Stimulated activated CD4-positive, alpha-beta T cell treated with anti-CD3 and anti-CD28 coated beads, Interleukin-12 subunit alpha, Interleukin-12 subunit beta, amount 100 ng/mL, for 24 hours (primary cell): ENCODE measurements at regions not wholly inside any gene's neighbourhood (a gene's known extent, or its start where the extent isn't known, plus 50 kb on each side); places are given as distances from the start of the nearest gene placed in this dataset.

Experiments used
- DNase-seq, 2 experiments: peaks; one replicate each; pipeline ENCODE4 v3.0.0-alpha.2; 2020; ENCODE audit warnings: low read depth in 2 of 2

GRCh38 chr15:62771234-62771633 lies 271.3 kb upstream of the TPM1 start:
- no peak for DNase-seq

GRCh38 chr15:62773369-62774165 lies 269.0 kb upstream of the TPM1 start:
- no peak for DNase-seq

- DNase-seq, result no peak
Observed at GRCh38 chr15:62775932-62776331, 266.6 kb upstream of the TPM1 start.

GRCh38 chr15:62777671-62778070 lies 264.9 kb upstream of the TPM1 start:
- no peak for DNase-seq

- DNase-seq, result no peak
Observed at GRCh38 chr15:62779036-62779770, 263.3 kb upstream of the TPM1 start.

- no peak for DNase-seq
Observed at GRCh38 chr15:62779899-62780298, 262.6 kb upstream of the TPM1 start.

DNA sequence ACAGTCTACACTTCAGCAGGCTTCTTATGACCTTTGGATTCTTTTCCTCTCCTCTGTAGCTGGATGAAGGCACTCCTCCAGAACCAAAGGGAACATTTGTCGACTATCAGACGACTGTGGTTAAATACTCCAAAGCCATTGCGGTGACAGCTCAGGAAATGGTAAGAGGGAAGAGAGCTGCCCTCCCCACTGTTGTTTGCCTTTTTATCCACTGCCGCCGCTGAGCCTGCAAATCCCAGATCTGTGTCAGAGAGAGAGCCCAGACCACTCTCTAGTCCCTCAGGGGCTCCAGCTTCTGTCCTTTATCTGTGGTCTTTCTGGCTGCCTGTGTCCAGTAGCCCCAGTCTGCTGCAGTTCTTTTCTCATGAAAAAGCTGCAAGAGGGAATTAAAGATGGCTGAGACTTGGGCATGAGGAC lies 261.5 kb upstream of the TPM1 start:
- DNase-seq, result no peak

DNA sequence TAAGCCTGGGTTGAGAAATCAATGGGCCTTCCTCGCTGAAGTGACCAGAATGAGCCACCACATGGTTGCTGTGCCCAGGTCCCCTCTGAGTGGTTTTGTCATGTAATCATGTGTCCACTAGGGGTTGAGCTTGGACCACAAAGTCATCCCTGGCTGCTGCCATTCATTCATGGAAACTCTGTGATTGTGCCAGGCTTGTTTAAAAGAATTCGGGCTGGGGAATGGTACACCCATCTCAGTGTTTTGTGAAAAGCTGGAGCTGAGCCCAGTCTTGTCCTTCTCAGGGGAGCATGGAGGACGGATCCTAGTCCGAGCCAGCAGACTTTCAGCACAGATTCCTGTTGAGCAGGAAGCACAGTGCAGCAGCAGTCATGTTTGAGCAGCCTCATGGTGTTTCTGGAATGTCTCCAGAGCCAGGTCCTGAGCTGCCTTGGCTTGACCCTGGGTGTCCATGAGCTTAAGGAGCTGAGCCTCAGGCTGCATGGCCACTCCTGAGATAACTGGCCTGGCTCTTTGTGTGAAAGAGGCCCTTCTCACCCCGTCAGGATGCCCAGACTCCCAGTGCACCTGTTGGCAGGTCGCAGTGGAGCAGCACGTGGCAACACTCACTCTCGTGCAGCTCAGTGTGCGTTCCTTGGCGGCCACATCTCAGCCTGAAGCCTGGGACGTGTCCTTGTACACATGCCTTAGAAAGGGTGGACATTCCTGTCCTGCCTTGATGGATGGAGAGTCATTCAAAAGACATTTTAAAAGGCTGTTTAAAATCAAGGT lies 260.3 kb upstream of the TPM1 start:
- no peak for DNase-seq

GRCh38 chr15:62782896-62783295 lies 259.7 kb upstream of the TPM1 start:
- no peak for DNase-seq

DNA sequence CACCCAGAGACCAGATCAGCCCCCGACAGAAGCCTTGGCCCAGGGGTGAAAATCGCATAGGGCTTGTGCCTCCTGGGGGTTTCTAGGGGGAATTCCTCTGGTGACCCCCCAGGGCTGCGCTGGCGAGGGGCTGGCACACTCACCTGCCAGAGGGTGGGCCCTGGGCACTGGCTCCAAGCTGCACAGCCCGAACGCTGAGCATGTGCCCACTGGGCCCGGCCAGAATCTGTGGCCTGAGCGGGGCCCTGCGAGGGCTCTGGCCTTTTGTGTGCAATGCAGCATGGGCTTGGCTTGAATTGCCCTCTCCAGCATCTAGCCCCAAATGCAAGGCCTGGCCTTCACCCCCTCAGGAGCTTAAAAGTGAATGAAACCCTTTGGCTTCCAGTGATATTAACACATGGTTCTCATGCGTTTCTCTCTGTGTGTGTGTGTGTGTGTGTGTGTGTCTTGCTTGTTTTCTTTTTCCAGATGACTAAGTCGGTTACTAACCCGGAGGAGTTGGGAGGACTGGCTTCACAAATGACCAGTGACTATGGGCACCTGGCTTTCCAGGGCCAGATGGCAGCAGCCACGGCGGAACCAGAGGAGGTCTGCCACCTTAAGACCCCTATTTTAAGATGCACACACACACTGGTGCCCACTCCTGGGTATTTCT lies 259.1 kb upstream of the TPM1 start:
- no peak for DNase-seq

DNA sequence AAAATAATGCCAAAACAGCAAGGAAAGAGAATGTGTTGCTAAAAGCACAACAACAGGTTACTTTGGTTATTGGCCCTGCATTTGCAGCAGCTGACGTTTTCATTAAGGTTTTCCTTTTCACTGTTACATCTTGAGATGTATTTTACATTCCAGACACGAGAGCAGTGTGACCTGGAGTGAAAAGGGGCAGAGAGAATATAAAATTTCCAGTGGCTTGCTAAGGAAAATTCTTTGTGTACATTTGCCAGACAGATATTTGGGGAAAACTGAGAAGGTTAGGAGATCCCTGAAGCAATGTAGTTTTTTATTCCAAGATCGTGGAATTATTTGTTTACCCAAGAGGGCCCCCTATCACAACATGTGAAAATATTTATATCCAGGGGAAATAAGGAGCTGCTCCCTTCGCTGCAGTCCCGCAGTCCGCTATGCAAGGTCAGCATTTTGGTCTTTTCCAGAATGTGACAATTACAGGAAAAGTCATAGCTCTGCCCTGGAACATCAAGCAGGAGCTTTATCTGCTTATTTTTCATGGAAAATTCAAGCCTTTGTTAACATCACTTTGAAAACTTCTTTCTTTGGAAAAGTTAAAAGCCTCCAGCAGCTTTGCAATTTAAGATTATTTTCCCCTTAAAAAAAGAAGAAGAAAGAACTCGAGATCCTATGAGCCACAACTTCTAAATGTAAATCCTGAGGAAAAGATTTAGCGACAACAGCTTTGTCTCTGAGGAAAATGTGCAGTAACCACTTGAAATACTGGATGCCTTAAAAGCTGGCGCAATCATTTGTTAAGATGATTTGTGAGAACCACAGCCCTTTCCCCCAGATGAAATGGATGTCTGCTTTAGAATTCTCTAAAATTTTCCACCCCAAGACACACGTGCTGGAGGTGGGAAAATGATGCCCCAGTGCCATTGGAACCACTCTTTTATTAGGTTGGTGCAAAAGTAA lies 256.4 kb upstream of the TPM1 start:
- DNase-seq, result no peak

GRCh38 chr15:62787401-62787800 lies 255.1 kb upstream of the TPM1 start:
- no peak for DNase-seq

DNA sequence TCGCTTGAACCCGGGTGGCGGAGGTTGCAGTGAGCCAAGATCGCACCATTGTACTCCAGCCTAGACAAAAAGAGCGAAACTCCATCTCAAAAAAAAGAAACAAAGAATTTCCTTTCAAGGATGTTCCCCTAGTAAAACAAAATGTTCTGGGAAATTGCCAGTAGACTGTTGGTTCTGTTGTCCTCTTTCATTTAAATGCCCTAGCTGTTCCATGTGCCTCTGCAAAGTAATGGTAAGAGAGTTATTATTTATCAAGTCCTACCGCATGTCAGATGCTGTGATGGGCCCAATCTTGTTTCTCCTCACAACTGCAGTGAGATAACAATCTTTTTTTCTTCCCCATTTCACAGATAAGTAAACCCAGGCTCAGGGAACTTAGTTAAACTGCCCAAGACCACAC lies 254.3 kb upstream of the TPM1 start:
- DNase-seq, result no peak

DNA sequence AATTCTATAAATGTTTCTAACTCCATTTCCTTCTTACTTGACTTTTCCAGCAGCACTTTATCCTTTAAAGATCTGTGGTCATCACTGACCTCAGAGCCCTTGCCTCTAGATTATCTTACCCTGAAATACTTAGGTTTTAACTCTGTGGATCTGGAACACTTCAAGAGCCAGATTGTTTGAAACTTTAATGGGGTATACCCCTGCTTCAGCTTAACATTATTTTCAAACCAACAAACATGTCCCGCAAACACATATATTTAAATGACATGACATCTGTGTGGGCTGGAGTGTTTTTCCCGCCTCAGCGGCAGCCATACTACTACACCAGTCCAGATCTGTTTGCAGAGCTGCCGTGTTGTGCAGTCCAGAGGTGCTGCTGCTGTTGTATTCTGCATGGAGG lies 252.0 kb upstream of the TPM1 start:
- DNase-seq, result no peak

DNA sequence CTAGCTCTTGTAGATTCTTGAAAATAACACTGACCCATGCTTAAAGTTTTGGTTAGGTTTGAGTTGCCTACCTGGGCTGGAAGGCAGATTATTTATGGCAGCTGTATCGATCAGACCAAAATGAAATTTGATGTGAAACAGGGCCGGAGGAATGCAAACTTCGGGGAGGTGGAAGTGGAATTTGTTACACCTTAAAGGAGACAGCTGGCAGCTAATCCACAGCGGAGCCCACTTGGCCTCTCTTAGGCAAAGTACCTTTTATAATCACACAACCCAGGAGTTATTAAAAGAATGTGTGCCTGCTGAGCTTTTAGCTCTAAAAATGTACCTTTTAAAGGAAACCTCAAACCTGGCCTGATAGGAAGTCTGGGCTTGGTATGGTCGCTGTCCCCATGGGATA lies 250.9 kb upstream of the TPM1 start:
- DNase-seq, result no peak

DNA sequence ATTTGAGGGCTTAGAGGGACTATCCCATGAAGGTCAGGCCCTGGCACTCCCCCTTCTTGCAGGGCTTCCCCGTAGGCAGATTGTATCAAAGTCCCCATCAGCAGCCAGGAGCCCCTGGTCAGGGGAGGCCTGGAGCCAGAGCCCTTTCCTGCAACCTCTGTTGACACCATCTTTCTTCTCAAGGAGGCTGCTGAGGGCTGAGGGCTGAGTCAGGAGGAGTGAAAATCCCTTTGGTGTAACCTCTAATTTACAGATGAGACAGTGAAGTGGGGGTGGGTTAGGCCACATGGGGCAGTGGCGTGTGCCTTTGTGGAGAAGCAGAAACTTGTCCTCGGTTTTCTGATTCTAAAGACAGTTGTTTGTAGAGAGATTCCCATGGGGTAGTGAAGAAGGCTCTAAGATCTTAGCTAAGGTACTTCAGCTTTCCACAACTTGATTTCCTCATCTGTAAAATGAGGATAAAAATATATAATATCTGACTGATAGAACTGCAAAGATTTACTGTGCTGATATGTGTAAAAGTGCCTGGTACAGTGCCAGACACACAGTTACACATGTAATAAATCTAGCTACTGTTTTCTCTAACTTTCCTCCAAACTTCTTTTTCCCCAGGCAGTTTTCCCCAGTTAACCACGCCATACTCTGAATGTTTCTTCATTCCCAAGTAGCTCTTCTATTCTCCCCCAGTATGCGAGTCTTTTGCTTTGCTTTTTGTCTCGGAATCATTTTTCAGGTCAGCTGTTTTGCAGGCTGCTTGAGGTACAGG lies 249.4 kb upstream of the TPM1 start:
- no peak for DNase-seq

DNA sequence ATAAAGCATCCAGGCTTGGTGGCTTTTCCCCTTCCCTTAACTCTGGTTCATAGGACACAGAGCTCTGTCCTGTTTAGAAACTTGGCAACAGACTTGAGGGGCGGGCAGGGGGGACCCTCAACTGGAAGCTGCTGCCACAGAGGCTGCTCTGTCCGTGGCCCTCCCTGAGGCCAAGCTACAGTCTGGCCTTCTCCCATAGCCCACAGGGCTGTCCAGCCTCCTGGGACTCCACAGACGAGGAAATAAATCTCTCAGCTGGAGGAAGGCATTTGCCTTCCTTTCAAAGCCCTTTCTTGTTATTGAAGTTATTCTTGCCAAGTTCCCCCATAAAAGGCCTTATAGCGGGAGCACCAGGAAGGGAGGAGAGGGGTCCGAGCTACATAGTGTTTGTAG lies 248.8 kb upstream of the TPM1 start:
- no peak for DNase-seq

- no peak for DNase-seq
Observed at GRCh38 chr15:62795171-62795570, 247.4 kb upstream of the TPM1 start.

DNA sequence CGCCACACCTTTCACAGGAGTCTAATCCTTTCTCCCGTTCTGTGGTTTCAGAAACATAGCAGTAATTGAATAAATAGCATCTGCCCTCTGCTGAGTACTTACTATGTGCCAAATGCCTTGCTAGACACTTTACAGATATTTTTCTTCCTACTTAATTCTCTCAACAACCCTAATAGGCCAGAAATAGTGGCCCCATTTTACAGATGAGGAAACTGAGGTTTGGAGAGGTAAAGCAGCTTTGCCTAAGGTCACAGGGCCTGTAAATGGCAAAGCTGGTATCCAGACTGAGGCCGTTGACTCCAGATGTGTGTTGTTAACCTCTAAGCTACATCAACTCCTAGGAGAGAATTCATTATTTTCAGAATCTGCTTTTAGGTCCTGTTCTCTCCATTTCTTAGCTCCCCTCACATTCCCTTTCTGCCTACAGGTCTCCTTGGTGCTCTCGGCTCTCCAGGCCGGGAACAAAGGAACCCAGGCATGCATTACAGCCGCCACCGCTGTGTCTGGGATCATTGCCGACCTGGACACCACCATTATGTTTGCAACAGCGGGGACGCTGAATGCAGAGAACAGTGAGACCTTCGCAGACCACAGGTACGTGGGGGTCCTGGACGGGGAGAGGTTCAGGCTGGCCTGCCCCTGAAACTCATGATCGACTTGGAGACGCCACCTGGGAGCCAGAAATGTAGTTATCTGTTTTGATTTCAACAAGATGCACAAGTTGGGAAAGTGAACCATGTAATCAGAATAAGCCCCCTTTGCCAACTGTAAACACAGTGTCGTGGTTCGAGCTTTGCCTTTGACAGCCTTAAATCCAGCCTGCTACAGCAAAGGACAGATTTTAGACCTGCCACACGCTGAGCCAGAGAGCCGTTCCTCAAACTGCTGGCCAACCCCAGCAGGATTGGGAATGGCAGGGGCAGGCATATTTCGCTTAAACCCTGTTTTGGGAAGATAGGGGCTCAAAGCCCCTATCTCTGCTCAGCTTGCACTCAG lies 246.5 kb upstream of the TPM1 start:
- DNase-seq, result no peak
